ENCODE measurements at regions not wholly inside any gene's neighbourhood (a gene's known extent, or its start where the extent isn't known, plus 50 kb on each side); places are given as distances from the start of the nearest gene placed in this dataset.

DNA sequence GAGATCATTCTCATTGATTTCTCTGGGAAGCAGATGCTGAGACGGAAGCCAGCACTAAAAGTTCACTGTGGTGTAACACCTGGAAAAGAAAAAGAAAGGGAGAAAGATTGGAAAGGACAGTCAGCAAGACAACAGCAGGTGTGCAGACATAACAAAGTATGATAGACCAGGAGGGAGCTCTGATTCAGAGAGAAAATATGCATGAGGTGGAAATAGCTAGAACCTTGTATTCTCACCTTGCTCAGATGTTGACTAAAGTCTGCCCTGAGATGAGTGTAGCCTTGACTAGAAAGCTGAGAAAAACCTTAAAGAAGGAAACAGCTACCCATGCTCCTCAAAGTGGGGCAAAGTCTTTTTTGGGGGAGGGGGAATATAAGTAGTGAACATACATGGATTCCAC is 1711.8 kb downstream of the EFNB2 start:
- in situ Hi-C loops (cut with HindIII; ENCODE audit: low sequenced_read_pairs), result no loop called here
- no peak overlapping the region for H3K4me3 ChIP-seq (ENCODE audit: low read depth, low read length)
- DNase-seq (ENCODE audit: low read depth, low spot score), result no peak
- no peak for TF ChIP-seq CTCF (IDR thresholded peaks at IDR 0.05; ENCODE audit: low read depth, low read length)

GRCh38 chr13:104823071-104823470 is 1712.4 kb downstream of the EFNB2 start:
- DNase-seq (ENCODE audit: low read depth, low spot score), result no peak
- TF ChIP-seq CTCF (IDR thresholded peaks at IDR 0.05; ENCODE audit: low read depth, low read length), result no peak
- no peak overlapping the region for H3K4me3 ChIP-seq (ENCODE audit: low read depth, low read length)
- in situ Hi-C loops (cut with HindIII; ENCODE audit: low sequenced_read_pairs), result no loop called here

DNA sequence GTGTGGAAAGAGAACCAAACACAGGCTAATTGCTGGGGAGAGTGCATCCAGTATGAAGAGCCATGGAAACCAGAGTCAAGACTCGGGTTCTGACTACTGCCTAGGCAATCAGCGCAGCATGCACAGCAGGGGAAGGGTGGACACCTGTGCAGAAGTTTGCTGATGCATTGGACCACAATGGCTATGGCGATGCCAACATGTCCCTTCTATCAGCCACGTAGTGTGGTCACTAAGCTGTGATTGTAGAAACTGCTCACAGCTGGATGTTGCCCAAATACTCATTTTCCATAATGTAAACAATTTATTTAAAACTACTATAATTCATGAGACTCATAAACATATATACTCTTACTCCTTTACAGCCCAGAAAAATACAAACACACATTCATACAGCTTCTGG is 1718.2 kb downstream of the EFNB2 start:
- in situ Hi-C loops (cut with HindIII; ENCODE audit: low sequenced_read_pairs), result no loop called here
- no peak for TF ChIP-seq CTCF (IDR thresholded peaks at IDR 0.05; ENCODE audit: low read depth, low read length)
- H3K4me3 ChIP-seq (ENCODE audit: low read depth, low read length), result no peak overlapping the region
- DNase-seq (ENCODE audit: low read depth, low spot score), result no peak

- in situ Hi-C loops (cut with HindIII; ENCODE audit: low sequenced_read_pairs), result no loop called here
- no peak for TF ChIP-seq CTCF (IDR thresholded peaks at IDR 0.05; ENCODE audit: low read depth, low read length)
These were observed 1718.7 kb downstream of the EFNB2 start for GRCh38 chr13:104816726-104817125.

GRCh38 chr13:104810242-104810641 is 1725.2 kb downstream of the EFNB2 start:
- no peak for DNase-seq (ENCODE audit: low read depth, low spot score)

More at GRCh38 chr13:104816726-104817125, 1718.7 kb downstream of the EFNB2 start:
- H3K4me3 ChIP-seq (ENCODE audit: low read depth, low read length), result no peak overlapping the region
- no peak for DNase-seq (ENCODE audit: low read depth, low spot score)

DNA sequence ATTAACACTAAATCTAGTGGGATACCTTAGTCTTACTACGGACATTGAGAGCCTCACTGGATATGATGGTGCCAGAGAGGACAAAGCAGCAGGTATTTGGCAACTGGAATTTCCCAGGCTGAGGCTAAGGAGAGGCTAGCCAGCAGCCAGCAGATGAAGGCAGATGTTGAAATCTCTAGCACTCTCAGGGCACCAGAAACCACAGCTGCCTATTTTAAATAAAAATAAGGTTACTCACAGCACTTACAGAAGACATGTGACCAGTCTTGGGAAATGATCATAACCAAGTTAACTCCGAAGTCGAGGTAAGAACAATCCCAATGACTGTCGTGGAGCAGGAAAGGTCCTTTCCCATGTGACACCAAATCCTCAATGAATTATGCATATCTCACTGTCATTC is 1726.0 kb downstream of the EFNB2 start:
- no peak overlapping the region for H3K4me3 ChIP-seq (ENCODE audit: low read depth, low read length)
- peak; percentile 16 for DNase-seq (ENCODE audit: low read depth, low spot score)
- in situ Hi-C loops (cut with HindIII; ENCODE audit: low sequenced_read_pairs), result no loop called here
- TF ChIP-seq CTCF (IDR thresholded peaks at IDR 0.05; ENCODE audit: low read depth, low read length), result no peak

More at GRCh38 chr13:104810242-104810641, 1725.2 kb downstream of the EFNB2 start:
- TF ChIP-seq CTCF (IDR thresholded peaks at IDR 0.05; ENCODE audit: low read depth, low read length), result no peak
- no peak overlapping the region for H3K4me3 ChIP-seq (ENCODE audit: low read depth, low read length)
- in situ Hi-C loops (cut with HindIII; ENCODE audit: low sequenced_read_pairs), result no loop called here

GRCh38 chr13:104805346-104805745 is 1730.1 kb downstream of the EFNB2 start:
- no peak overlapping the region for H3K4me3 ChIP-seq (ENCODE audit: low read depth, low read length)
- no peak for TF ChIP-seq CTCF (IDR thresholded peaks at IDR 0.05; ENCODE audit: low read depth, low read length)
- no peak for DNase-seq (ENCODE audit: low read depth, low spot score)
- in situ Hi-C loops (cut with HindIII; ENCODE audit: low sequenced_read_pairs), result no loop called here

Measured in astrocyte of the spinal cord (primary cell).